HepG2 (cell line): ENCODE measurements at regions not wholly inside any gene's neighbourhood (a gene's known extent, or its start where the extent isn't known, plus 50 kb on each side); places are given as distances from the start of the nearest gene placed in this dataset.

Source experiments
- DNMT3B ChIP-seq: conservative IDR thresholded peaks from 2 replicates; pipeline ENCODE4 v1.6.1; 2016; ENCODE audit warnings: missing biosample characterization, control low read depth
- ELF4 ChIP-seq: sonication (generic); formaldehyde crosslinking; IDR thresholded peaks from 2 replicates; pipeline ENCODE4 v1.5.0; 2020; ENCODE audit warnings: missing genetic modification reagents, mild to moderate bottlenecking, moderate library complexity, borderline replicate concordance
- FOXK1 ChIP-seq: sonication (generic); formaldehyde crosslinking; IDR thresholded peaks from 2 replicates; pipeline ENCODE4 v1.4.0; 2020; ENCODE audit warnings: low read depth, missing genetic modification reagents, borderline replicate concordance
- HIVEP1 ChIP-seq: sonication (generic); formaldehyde crosslinking; IDR thresholded peaks from 2 replicates; pipeline ENCODE4 v1.4.0; 2020; ENCODE audit warnings: mild to moderate bottlenecking, missing genetic modification reagents
- PHB2 ChIP-seq: fragments of 450-650 bp; IDR thresholded peaks from 2 replicates; pipeline ENCODE4 v1.6.1; 2018; ENCODE audit not compliant: partially characterized antibody
- RFX3 ChIP-seq: IDR thresholded peaks from 2 replicates; pipeline ENCODE4 v1.6.1; 2016; ENCODE audit warnings: missing biosample characterization, missing genetic modification reagents
- SRSF1 ChIP-seq: fragments of 200-400 bp; formaldehyde crosslinking; optimal IDR thresholded peaks from 2 replicates; pipeline ENCODE3; 2017; ENCODE audit warnings: mild to moderate bottlenecking, low read depth, low read length, moderate library complexity
- ZNF333 ChIP-seq: sonication (generic); formaldehyde crosslinking; IDR thresholded peaks from 2 replicates; pipeline ENCODE4 v1.4.0; 2020; ENCODE audit warnings: mild to moderate bottlenecking, missing genetic modification reagents, borderline replicate concordance
- ZNF343 ChIP-seq: sonication (generic); formaldehyde crosslinking; IDR thresholded peaks from 2 replicates; pipeline ENCODE4 v1.4.0; 2020; ENCODE audit warnings: mild to moderate bottlenecking, missing genetic modification reagents
- ZNF451 ChIP-seq: sonication (generic); formaldehyde crosslinking; IDR thresholded peaks from 2 replicates; pipeline ENCODE4 v1.5.0; 2020; ENCODE audit warnings: mild to moderate bottlenecking, missing genetic modification reagents
- TF ChIP-seq, protein P1 (sequence below): sonication (generic); formaldehyde crosslinking; conservative IDR thresholded peaks from 2 replicates; pipeline ENCODE4 v1.4.0; 2020; ENCODE audit warnings: missing genetic modification reagents
- TF ChIP-seq, protein P2 (sequence below): sonication (generic); formaldehyde crosslinking; IDR thresholded peaks from 2 replicates; pipeline ENCODE4 v1.4.0; 2020; ENCODE audit warnings: mild to moderate bottlenecking, missing genetic modification reagents, borderline replicate concordance
- TF ChIP-seq, protein P3 (sequence below): sonication (generic); formaldehyde crosslinking; IDR thresholded peaks from 2 replicates; pipeline ENCODE4 v1.9.0; 2022; ENCODE audit warnings: missing genetic modification reagents, mild to moderate bottlenecking, borderline replicate concordance
- TF ChIP-seq, protein P4 (sequence below): sonication (generic); formaldehyde crosslinking; IDR thresholded peaks from 2 replicates; pipeline ENCODE4 v1.4.0; 2020; ENCODE audit warnings: mild to moderate bottlenecking, low read depth, missing genetic modification reagents
- TF ChIP-seq, protein P5 (sequence below): sonication (generic); formaldehyde crosslinking; IDR thresholded peaks from 2 replicates; pipeline ENCODE4 v1.8.0; 2022; ENCODE audit warnings: mild to moderate bottlenecking, missing genetic modification reagents; ENCODE audit not compliant: insufficient replicate concordance
- TF ChIP-seq, protein P6 (sequence below): sonication (generic); formaldehyde crosslinking; IDR thresholded peaks from 2 replicates; pipeline ENCODE4 v1.8.0; 2022; ENCODE audit warnings: missing genetic modification reagents, mild to moderate bottlenecking, inconsistent platforms, borderline replicate concordance
- TF ChIP-seq, protein P7 (sequence below): sonication (generic); formaldehyde crosslinking; IDR thresholded peaks from 2 replicates; pipeline ENCODE4 v1.8.0; 2022; ENCODE audit warnings: missing genetic modification reagents, mild to moderate bottlenecking, moderate library complexity, borderline replicate concordance

DNA sequence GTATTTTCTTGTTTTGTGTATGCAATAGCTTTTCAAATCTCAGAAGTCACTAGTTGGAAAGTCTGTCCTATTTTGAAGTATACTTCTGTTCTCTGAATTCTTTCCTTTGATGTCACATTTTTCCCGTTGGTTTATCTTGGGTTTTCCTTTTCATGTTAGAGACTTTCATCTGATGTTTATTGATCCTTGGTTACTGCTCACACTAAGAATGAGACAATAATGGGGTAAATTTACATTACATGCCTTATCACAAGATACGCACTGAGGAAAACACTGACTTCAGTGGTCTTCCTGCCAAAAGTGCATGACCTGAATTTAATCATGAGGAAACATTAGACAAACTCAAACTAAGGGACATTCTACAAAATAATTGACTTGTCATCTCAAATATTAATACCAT lies 63.5 kb upstream of the C1GALT1 start (continued):
- TF ChIP-seq, protein P1, sequence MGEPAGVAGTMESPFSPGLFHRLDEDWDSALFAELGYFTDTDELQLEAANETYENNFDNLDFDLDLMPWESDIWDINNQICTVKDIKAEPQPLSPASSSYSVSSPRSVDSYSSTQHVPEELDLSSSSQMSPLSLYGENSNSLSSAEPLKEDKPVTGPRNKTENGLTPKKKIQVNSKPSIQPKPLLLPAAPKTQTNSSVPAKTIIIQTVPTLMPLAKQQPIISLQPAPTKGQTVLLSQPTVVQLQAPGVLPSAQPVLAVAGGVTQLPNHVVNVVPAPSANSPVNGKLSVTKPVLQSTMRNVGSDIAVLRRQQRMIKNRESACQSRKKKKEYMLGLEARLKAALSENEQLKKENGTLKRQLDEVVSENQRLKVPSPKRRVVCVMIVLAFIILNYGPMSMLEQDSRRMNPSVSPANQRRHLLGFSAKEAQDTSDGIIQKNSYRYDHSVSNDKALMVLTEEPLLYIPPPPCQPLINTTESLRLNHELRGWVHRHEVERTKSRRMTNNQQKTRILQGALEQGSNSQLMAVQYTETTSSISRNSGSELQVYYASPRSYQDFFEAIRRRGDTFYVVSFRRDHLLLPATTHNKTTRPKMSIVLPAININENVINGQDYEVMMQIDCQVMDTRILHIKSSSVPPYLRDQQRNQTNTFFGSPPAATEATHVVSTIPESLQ = no peak
- TF ChIP-seq, protein P2, sequence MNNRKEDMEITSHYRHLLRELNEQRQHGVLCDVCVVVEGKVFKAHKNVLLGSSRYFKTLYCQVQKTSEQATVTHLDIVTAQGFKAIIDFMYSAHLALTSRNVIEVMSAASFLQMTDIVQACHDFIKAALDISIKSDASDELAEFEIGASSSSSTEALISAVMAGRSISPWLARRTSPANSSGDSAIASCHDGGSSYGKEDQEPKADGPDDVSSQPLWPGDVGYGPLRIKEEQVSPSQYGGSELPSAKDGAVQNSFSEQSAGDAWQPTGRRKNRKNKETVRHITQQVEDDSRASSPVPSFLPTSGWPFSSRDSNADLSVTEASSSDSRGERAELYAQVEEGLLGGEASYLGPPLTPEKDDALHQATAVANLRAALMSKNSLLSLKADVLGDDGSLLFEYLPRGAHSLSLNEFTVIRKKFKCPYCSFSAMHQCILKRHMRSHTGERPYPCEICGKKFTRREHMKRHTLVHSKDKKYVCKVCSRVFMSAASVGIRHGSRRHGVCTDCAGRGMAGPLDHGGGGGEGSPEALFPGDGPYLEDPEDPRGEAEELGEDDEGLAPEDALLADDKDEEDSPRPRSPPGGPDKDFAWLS (CRISPR knock-in tag) = no peak
- TF ChIP-seq RFX3 (CRISPR knock-in tag) (no peak), PHB2 (no peak), ELF4 (peak; percentile 30; the same call in 1 of the 2 replicates), ZNF343 (no peak), ZNF451 (CRISPR knock-in tag) (no peak), FOXK1 (peak; percentile 59), HIVEP1 (CRISPR knock-in tag) (no peak), SRSF1 (no peak), ZNF333 (CRISPR knock-in tag) (no peak), DNMT3B (CRISPR knock-in tag) (no peak)
- TF ChIP-seq, protein P3, sequence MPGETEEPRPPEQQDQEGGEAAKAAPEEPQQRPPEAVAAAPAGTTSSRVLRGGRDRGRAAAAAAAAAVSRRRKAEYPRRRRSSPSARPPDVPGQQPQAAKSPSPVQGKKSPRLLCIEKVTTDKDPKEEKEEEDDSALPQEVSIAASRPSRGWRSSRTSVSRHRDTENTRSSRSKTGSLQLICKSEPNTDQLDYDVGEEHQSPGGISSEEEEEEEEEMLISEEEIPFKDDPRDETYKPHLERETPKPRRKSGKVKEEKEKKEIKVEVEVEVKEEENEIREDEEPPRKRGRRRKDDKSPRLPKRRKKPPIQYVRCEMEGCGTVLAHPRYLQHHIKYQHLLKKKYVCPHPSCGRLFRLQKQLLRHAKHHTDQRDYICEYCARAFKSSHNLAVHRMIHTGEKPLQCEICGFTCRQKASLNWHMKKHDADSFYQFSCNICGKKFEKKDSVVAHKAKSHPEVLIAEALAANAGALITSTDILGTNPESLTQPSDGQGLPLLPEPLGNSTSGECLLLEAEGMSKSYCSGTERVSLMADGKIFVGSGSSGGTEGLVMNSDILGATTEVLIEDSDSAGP (CRISPR knock-in tag) = no peak
- TF ChIP-seq, protein P4, sequence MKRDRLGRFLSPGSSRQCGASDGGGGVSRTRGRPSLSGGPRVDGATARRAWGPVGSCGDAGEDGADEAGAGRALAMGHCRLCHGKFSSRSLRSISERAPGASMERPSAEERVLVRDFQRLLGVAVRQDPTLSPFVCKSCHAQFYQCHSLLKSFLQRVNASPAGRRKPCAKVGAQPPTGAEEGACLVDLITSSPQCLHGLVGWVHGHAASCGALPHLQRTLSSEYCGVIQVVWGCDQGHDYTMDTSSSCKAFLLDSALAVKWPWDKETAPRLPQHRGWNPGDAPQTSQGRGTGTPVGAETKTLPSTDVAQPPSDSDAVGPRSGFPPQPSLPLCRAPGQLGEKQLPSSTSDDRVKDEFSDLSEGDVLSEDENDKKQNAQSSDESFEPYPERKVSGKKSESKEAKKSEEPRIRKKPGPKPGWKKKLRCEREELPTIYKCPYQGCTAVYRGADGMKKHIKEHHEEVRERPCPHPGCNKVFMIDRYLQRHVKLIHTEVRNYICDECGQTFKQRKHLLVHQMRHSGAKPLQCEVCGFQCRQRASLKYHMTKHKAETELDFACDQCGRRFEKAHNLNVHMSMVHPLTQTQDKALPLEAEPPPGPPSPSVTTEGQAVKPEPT (CRISPR knock-in tag) = no peak
- TF ChIP-seq, protein P5, sequence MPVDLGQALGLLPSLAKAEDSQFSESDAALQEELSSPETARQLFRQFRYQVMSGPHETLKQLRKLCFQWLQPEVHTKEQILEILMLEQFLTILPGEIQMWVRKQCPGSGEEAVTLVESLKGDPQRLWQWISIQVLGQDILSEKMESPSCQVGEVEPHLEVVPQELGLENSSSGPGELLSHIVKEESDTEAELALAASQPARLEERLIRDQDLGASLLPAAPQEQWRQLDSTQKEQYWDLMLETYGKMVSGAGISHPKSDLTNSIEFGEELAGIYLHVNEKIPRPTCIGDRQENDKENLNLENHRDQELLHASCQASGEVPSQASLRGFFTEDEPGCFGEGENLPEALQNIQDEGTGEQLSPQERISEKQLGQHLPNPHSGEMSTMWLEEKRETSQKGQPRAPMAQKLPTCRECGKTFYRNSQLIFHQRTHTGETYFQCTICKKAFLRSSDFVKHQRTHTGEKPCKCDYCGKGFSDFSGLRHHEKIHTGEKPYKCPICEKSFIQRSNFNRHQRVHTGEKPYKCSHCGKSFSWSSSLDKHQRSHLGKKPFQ (CRISPR knock-in tag) = no peak
- TF ChIP-seq, protein P6, sequence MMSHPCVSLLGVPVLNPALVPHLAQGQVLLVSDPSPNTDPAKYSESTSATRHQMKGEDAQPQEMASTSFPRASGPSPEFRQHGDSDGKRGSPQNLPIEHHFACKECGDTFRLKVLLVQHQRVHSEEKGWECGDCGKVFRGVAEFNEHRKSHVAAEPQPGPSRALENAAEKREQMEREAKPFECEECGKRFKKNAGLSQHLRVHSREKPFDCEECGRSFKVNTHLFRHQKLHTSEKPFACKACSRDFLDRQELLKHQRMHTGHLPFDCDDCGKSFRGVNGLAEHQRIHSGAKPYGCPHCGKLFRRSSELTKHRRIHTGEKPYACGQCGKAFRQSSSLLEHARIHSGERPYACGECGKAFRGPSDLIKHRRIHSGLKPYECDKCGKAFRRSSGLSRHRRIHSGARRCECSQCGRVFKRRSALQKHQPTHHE (CRISPR knock-in tag) = no peak
- TF ChIP-seq, protein P7, sequence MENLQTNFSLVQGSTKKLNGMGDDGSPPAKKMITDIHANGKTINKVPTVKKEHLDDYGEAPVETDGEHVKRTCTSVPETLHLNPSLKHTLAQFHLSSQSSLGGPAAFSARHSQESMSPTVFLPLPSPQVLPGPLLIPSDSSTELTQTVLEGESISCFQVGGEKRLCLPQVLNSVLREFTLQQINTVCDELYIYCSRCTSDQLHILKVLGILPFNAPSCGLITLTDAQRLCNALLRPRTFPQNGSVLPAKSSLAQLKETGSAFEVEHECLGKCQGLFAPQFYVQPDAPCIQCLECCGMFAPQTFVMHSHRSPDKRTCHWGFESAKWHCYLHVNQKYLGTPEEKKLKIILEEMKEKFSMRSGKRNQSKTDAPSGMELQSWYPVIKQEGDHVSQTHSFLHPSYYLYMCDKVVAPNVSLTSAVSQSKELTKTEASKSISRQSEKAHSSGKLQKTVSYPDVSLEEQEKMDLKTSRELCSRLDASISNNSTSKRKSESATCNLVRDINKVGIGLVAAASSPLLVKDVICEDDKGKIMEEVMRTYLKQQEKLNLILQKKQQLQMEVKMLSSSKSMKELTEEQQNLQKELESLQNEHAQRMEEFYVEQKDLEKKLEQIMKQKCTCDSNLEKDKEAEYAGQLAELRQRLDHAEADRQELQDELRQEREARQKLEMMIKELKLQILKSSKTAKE (CRISPR knock-in tag) = peak; percentile 54; the same call in 1 of the 2 replicates
